ENCODE measurements at regions not wholly inside any gene's neighbourhood (a gene's known extent, or its start where the extent isn't known, plus 50 kb on each side); places are given as distances from the start of the nearest gene placed in this dataset.

GRCh38 chr2:41375901-41376300 is 671.9 kb upstream of the PKDCC start:
- DNase-seq (ENCODE audit: low read depth), result no peak

DNA sequence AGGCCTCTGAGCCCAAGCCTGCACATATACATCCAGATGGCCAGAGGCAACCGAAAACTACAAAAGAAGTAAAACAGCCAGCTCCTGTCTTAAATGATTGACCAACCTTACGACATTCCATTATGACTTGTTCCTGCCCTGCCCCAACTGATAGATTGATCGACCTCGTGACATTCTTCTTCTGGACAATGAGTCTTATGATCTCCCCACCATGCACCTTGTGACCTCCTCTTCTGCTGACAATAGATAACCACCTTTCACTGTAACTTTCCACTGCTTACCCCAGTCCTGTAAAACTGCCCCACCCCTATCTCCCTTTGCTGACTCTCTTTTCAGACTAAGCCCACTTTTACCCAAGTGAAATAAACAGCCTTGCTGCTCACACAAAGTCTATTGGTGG is 670.0 kb upstream of the PKDCC start:
- no peak for TF ChIP-seq CTCF (conservative IDR thresholded peaks at IDR 0.05; ENCODE audit: low read depth, low read length)
- no peak for DNase-seq (ENCODE audit: low read depth)
- no peak overlapping the region for H3K4me3 ChIP-seq (ENCODE audit: low read length)

More at GRCh38 chr2:41375901-41376300, 671.9 kb upstream of the PKDCC start:
- H3K4me3 ChIP-seq (ENCODE audit: low read length), result no peak overlapping the region
- TF ChIP-seq CTCF (conservative IDR thresholded peaks at IDR 0.05; ENCODE audit: low read depth, low read length), result no peak

DNA sequence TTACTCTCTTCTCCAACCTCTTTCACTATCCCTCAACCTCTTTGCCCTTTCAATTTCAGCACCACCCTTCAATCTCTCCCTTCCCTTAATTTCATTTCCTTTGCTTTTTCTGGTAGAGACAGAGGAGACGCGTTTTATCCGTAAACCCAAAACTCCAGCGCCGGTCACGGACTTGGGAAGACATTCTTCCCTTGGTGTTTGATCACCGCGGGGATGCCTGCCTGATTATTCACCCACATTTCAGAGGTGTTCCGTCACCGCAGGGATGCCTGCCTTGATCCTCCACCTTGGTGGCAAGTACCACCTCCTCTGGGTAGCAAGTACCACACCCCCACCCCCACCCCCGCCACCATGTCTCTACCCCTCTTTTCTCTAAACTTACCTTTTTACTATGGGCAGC is 669.4 kb upstream of the PKDCC start:
- no peak for DNase-seq (ENCODE audit: low read depth)
- no peak overlapping the region for H3K4me3 ChIP-seq (ENCODE audit: low read length)
- no peak for TF ChIP-seq CTCF (conservative IDR thresholded peaks at IDR 0.05; ENCODE audit: low read depth, low read length)

- no peak overlapping the region for H3K4me3 ChIP-seq (ENCODE audit: low read length)
- no peak for DNase-seq (ENCODE audit: low read depth)
- TF ChIP-seq CTCF (conservative IDR thresholded peaks at IDR 0.05; ENCODE audit: low read depth, low read length), result no peak
These were observed 668.2 kb upstream of the PKDCC start for GRCh38 chr2:41379496-41380221.

- DNase-seq (ENCODE audit: low read depth), result no peak
- no peak for TF ChIP-seq CTCF (conservative IDR thresholded peaks at IDR 0.05; ENCODE audit: low read depth, low read length)
- no peak overlapping the region for H3K4me3 ChIP-seq (ENCODE audit: low read length)
These were observed 666.1 kb upstream of the PKDCC start for GRCh38 chr2:41381701-41382100.

GRCh38 chr2:41387519-41387918 is 660.3 kb upstream of the PKDCC start:
- H3K4me3 ChIP-seq (ENCODE audit: low read length), result no peak overlapping the region
- TF ChIP-seq CTCF (conservative IDR thresholded peaks at IDR 0.05; ENCODE audit: low read depth, low read length), result no peak
- no peak for DNase-seq (ENCODE audit: low read depth)

- no peak for DNase-seq (ENCODE audit: low read depth)
- no peak overlapping the region for H3K4me3 ChIP-seq (ENCODE audit: low read length)
- TF ChIP-seq CTCF (conservative IDR thresholded peaks at IDR 0.05; ENCODE audit: low read depth, low read length), result no peak
These were observed 654.2 kb upstream of the PKDCC start for GRCh38 chr2:41393621-41394020.

Measured in retinal pigment epithelial cell (primary cell).